T-helper 17 cell (primary cell): ENCODE measurements at regions not wholly inside any gene's neighbourhood (a gene's known extent, or its start where the extent isn't known, plus 50 kb on each side); places are given as distances from the start of the nearest gene placed in this dataset.
"Not testable (repeated sequence)": the region's sequence is repeated elsewhere in the genome, so short reads cannot be mapped to it uniquely, and the experiment has no call there.

Experiments used
- ATAC-seq: fragments of 150-1000 bp; cut with Tn5 transposase; 2 replicates; pipeline ENCODE4 v1.10.0; 2021; ENCODE audit warnings: mild to moderate bottlenecking, moderate library complexity
- DNase-seq, 3 donors: peaks; one replicate each; pipeline versions ENCODE4 v3.0.0 to v3.0.0-alpha.2; 2020 to 2021
- H3K9me3 ChIP-seq: one replicate; pipeline ENCODE4 v1.7.0; 2013; ENCODE audit warnings: low read length, mild to moderate bottlenecking; ENCODE audit not compliant: control insufficient read depth, poor library complexity, severe bottlenecking
- H3K27ac Mint-ChIP-seq: one replicate; pipeline ENCODE4 v1.8.0; 2022; ENCODE audit warnings: mild to moderate bottlenecking, moderate library complexity, mixed read lengths
- H3K27me3 Mint-ChIP-seq: one replicate; pipeline ENCODE4 v1.8.0; 2022; ENCODE audit warnings: mixed read lengths
- H3K36me3 Mint-ChIP-seq: one replicate; pipeline ENCODE4 v1.8.0; 2022; ENCODE audit warnings: low read depth, mixed read lengths
- H3K4me1 Mint-ChIP-seq: one replicate; pipeline ENCODE4 v1.8.0; 2022; ENCODE audit warnings: mild to moderate bottlenecking, mixed read lengths
- H3K4me3 Mint-ChIP-seq: one replicate; pipeline ENCODE4 v1.8.0; 2022; ENCODE audit warnings: mild to moderate bottlenecking, moderate library complexity, mixed read lengths

GRCh38 chr16:54879681-54880080 lies 51.0 kb upstream of the IRX5 start:
- Mint-ChIP-seq H3K4me1 (no peaks in the 10 kb centered on the region), H3K4me3 (no peak overlapping the region), H3K27me3 (peaks cover 4% of the 10 kb centered on the region), H3K36me3 (no peaks in the 10 kb centered on the region), H3K27ac (no peak overlapping the region)
- ATAC-seq (no peak), DNase-seq (no peak)
- no peaks in the 10 kb centered on the region for H3K9me3 ChIP-seq

- Mint-ChIP-seq H3K4me3 (no peak overlapping the region), H3K36me3 (no peaks in the 10 kb centered on the region), H3K4me1 (no peaks in the 10 kb centered on the region), H3K27ac (no peak overlapping the region), H3K27me3 (peaks cover 4% of the 10 kb centered on the region)
- DNase-seq, result no peak
- H3K9me3 ChIP-seq, result no peaks in the 10 kb centered on the region
- ATAC-seq, result no peak
These were observed 52.4 kb upstream of the IRX5 start for GRCh38 chr16:54878301-54878700.

- Mint-ChIP-seq H3K27me3 (no peaks in the 10 kb centered on the region), H3K4me3 (no peak overlapping the region), H3K27ac (no peak overlapping the region), H3K4me1 (no peaks in the 10 kb centered on the region), H3K36me3 (no peaks in the 10 kb centered on the region)
- H3K9me3 ChIP-seq, result no peaks in the 10 kb centered on the region
- ATAC-seq, result no peak
- no peak for DNase-seq
These were observed 55.2 kb upstream of the IRX5 start for GRCh38 chr16:54875443-54875842.

GRCh38 chr16:54873716-54874373 lies 56.8 kb upstream of the IRX5 start:
- not testable (repeated sequence) for H3K27ac Mint-ChIP-seq, H3K9me3 ChIP-seq, H3K27me3 Mint-ChIP-seq, H3K36me3 Mint-ChIP-seq, H3K4me1 Mint-ChIP-seq, H3K4me3 Mint-ChIP-seq, DNase-seq, ATAC-seq

GRCh38 chr16:54873071-54873470 lies 57.6 kb upstream of the IRX5 start:
- Mint-ChIP-seq H3K4me1 (no peaks in the 10 kb centered on the region), H3K27ac (no peak overlapping the region), H3K4me3 (no peak overlapping the region), H3K27me3 (no peaks in the 10 kb centered on the region), H3K36me3 (no peaks in the 10 kb centered on the region)
- no peaks in the 10 kb centered on the region for H3K9me3 ChIP-seq
- ATAC-seq (no peak), DNase-seq (no peak)

- ATAC-seq (no peak), DNase-seq (no peak)
- Mint-ChIP-seq H3K27ac (no peak overlapping the region), H3K36me3 (no peaks in the 10 kb centered on the region), H3K4me1 (no peaks in the 10 kb centered on the region), H3K27me3 (no peaks in the 10 kb centered on the region), H3K4me3 (no peak overlapping the region)
- no peaks in the 10 kb centered on the region for H3K9me3 ChIP-seq
These were observed 60.5 kb upstream of the IRX5 start for GRCh38 chr16:54870151-54870550.

- H3K27me3 Mint-ChIP-seq, result peaks cover 6% of the 10 kb centered on the region
- ATAC-seq (no peak), DNase-seq (no peak)
- no peaks in the 10 kb centered on the region for H3K36me3 Mint-ChIP-seq
- no peak overlapping the region for H3K27ac Mint-ChIP-seq
- H3K4me3 Mint-ChIP-seq, result no peak overlapping the region
- no peaks in the 10 kb centered on the region for H3K4me1 Mint-ChIP-seq
- H3K9me3 ChIP-seq, result no peaks in the 10 kb centered on the region
These were observed 63.3 kb upstream of the IRX5 start for GRCh38 chr16:54867302-54867832.

- H3K27ac Mint-ChIP-seq, result no peak overlapping the region
- ATAC-seq (no peak), DNase-seq (no peak)
- H3K4me1 Mint-ChIP-seq, result no peaks in the 10 kb centered on the region
- H3K9me3 ChIP-seq, result no peaks in the 10 kb centered on the region
- no peak overlapping the region for H3K4me3 Mint-ChIP-seq
- peaks cover 6% of the 10 kb centered on the region for H3K27me3 Mint-ChIP-seq
- H3K36me3 Mint-ChIP-seq, result no peaks in the 10 kb centered on the region
These were observed 68.1 kb upstream of the IRX5 start for GRCh38 chr16:54862529-54862928.

- no peaks in the 10 kb centered on the region for H3K9me3 ChIP-seq
- no peaks in the 10 kb centered on the region for H3K36me3 Mint-ChIP-seq
- no peak overlapping the region for H3K27ac Mint-ChIP-seq
- no peaks in the 10 kb centered on the region for H3K4me1 Mint-ChIP-seq
- DNase-seq, result no peak
- no peak overlapping the region for H3K4me3 Mint-ChIP-seq
- ATAC-seq, result no peak
- no peaks in the 10 kb centered on the region for H3K27me3 Mint-ChIP-seq
These were observed 73.8 kb upstream of the IRX5 start for GRCh38 chr16:54856871-54857270.

- no peaks in the 10 kb centered on the region for H3K4me1 Mint-ChIP-seq
- H3K9me3 ChIP-seq, result no peaks in the 10 kb centered on the region
- H3K27me3 Mint-ChIP-seq, result peaks cover 5% of the 10 kb centered on the region
- no peak for ATAC-seq
- DNase-seq, result no peak
- no peak overlapping the region for H3K4me3 Mint-ChIP-seq
- H3K36me3 Mint-ChIP-seq, result no peaks in the 10 kb centered on the region
- H3K27ac Mint-ChIP-seq, result no peak overlapping the region
These were observed 83.1 kb upstream of the IRX5 start for GRCh38 chr16:54847609-54848008.

GRCh38 chr16:54847207-54847606 lies 83.5 kb upstream of the IRX5 start:
- Mint-ChIP-seq H3K4me3 (no peak overlapping the region), H3K27ac (no peak overlapping the region), H3K36me3 (no peaks in the 10 kb centered on the region), H3K4me1 (no peaks in the 10 kb centered on the region), H3K27me3 (peaks cover 5% of the 10 kb centered on the region)
- H3K9me3 ChIP-seq, result no peaks in the 10 kb centered on the region
- ATAC-seq (no peak), DNase-seq (no peak)

GRCh38 chr16:54846766-54847165 lies 83.9 kb upstream of the IRX5 start:
- peaks cover 5% of the 10 kb centered on the region for H3K27me3 Mint-ChIP-seq
- H3K9me3 ChIP-seq, result no peaks in the 10 kb centered on the region
- no peak overlapping the region for H3K4me3 Mint-ChIP-seq
- H3K27ac Mint-ChIP-seq, result no peak overlapping the region
- no peaks in the 10 kb centered on the region for H3K36me3 Mint-ChIP-seq
- DNase-seq (no peak), ATAC-seq (no peak)
- no peaks in the 10 kb centered on the region for H3K4me1 Mint-ChIP-seq

GRCh38 chr16:54843424-54843750 lies 87.3 kb upstream of the IRX5 start:
- Mint-ChIP-seq H3K4me1 (no peaks in the 10 kb centered on the region), H3K4me3 (no peak overlapping the region), H3K36me3 (no peaks in the 10 kb centered on the region), H3K27ac (no peak overlapping the region), H3K27me3 (peaks cover 1% of the 10 kb centered on the region)
- DNase-seq, result no peak
- no peak for ATAC-seq
- no peaks in the 10 kb centered on the region for H3K9me3 ChIP-seq

GRCh38 chr16:54842743-54843423 lies 87.8 kb upstream of the IRX5 start:
- Mint-ChIP-seq H3K27me3 (peaks cover 6% of the 10 kb centered on the region), H3K27ac (no peak overlapping the region), H3K36me3 (no peaks in the 10 kb centered on the region), H3K4me1 (no peaks in the 10 kb centered on the region), H3K4me3 (no peak overlapping the region)
- H3K9me3 ChIP-seq, result no peaks in the 10 kb centered on the region
- ATAC-seq (no peak), DNase-seq (no peak)
